Peyer's patch (tissue), 4 donors: ENCODE measurements at regions not wholly inside any gene's neighbourhood (a gene's known extent, or its start where the extent isn't known, plus 50 kb on each side); places are given as distances from the start of the nearest gene placed in this dataset.

Experiments
- CTCF ChIP-seq, 6 experiments: fragments of 450-650 bp in 4 of 6; fragments of 200-600 bp in 2 of 6; sonication (generic) in 1 of 6; IDR thresholded peaks; one replicate each; pipeline ENCODE4 v1.5.1; 2017 to 2019; ENCODE audit warnings: antibody characterized with exemption in 6 of 6, mild to moderate bottlenecking in 3 of 6, moderate library complexity in 1 of 6
- POLR2A ChIP-seq, 2 donors: fragments of 450-650 bp; IDR thresholded peaks; one replicate each; pipeline ENCODE4 v1.5.1; 2017; ENCODE audit warnings: antibody characterized with exemption in 2 of 2, mild to moderate bottlenecking in 2 of 2, moderate library complexity in 2 of 2

GRCh38 chr13:50453188-50453587 lies 390.3 kb downstream of the DLEU7 start:
- TF ChIP-seq POLR2A (IDR thresholded peaks at IDR 0.05) (no peak), CTCF (IDR thresholded peaks at IDR 0.05) (no peak)
